Hepatocyte (in vitro differentiated cells): ENCODE measurements at regions not wholly inside any gene's neighbourhood (a gene's known extent, or its start where the extent isn't known, plus 50 kb on each side); places are given as distances from the start of the nearest gene placed in this dataset.
"Not testable (repeated sequence)": the region's sequence is repeated elsewhere in the genome, so short reads cannot be mapped to it uniquely, and the experiment has no call there.

Experiments
- EZH2 ChIP-seq: fragments of 200-600 bp; sonication (generic); IDR thresholded peaks from 2 replicates; pipeline ENCODE4 v1.6.1; 2016; ENCODE audit warnings: antibody characterized with exemption, mild to moderate bottlenecking, borderline replicate concordance
- EZH2phosphoT487 ChIP-seq: fragments of 200-600 bp; sonication (generic); IDR thresholded peaks from one replicate; pipeline ENCODE4 v1.6.1; 2018; ENCODE audit warnings: antibody characterized with exemption, mild to moderate bottlenecking, low read depth, moderate library complexity; ENCODE audit not compliant: unreplicated experiment, severe bottlenecking
- TF ChIP-seq, protein P1 (sequence below): fragments of 200-600 bp; sonication (generic); IDR thresholded peaks from 2 replicates; pipeline ENCODE4 v1.5.1; 2016; ENCODE audit warnings: antibody characterized with exemption, mild to moderate bottlenecking; ENCODE audit not compliant: poor library complexity

DNA sequence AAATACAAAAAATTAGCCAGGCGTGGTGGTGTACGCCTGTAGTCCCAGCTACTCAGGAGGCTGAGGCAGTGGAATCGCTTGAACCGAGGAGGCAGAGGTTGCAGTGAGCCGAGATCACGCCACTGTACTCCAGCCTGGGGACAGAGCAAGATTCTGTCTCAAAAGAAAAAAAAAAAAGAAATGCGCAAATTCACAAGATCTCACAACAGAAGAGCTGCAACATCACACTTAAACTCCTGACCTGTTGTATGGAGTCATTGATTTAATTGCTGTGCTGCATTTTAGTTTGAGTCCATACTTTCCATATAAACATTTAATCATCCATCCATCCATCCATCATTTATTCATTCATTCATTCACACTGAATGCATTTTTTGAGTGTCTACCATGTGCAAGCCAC is 229.7 kb downstream of the MREG start:
- TF ChIP-seq EZH2, EZH2phosphoT487: not testable (repeated sequence)
- TF ChIP-seq, protein P1, sequence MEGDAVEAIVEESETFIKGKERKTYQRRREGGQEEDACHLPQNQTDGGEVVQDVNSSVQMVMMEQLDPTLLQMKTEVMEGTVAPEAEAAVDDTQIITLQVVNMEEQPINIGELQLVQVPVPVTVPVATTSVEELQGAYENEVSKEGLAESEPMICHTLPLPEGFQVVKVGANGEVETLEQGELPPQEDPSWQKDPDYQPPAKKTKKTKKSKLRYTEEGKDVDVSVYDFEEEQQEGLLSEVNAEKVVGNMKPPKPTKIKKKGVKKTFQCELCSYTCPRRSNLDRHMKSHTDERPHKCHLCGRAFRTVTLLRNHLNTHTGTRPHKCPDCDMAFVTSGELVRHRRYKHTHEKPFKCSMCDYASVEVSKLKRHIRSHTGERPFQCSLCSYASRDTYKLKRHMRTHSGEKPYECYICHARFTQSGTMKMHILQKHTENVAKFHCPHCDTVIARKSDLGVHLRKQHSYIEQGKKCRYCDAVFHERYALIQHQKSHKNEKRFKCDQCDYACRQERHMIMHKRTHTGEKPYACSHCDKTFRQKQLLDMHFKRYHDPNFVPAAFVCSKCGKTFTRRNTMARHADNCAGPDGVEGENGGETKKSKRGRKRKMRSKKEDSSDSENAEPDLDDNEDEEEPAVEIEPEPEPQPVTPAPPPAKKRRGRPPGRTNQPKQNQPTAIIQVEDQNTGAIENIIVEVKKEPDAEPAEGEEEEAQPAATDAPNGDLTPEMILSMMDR = not testable (repeated sequence)
